Neuronal stem cell (in vitro differentiated cells): ENCODE measurements at regions not wholly inside any gene's neighbourhood (a gene's known extent, or its start where the extent isn't known, plus 50 kb on each side); places are given as distances from the start of the nearest gene placed in this dataset.

Experiments
- DNase-seq: peaks from one replicate; pipeline ENCODE4 v3.0.0-alpha.2; 2013; ENCODE audit warnings: low spot score
- H2AFZ ChIP-seq: one replicate; pipeline ENCODE4 v1.6.1; 2013; ENCODE audit warnings: mild to moderate bottlenecking, low read length, inconsistent platforms
- H2AK5ac ChIP-seq: 2 replicates; pipeline ENCODE4 v1.6.1; 2013; ENCODE audit warnings: low read depth, mild to moderate bottlenecking, inconsistent platforms, low read length, moderate library complexity, mixed read lengths
- H2BK120ac ChIP-seq: 2 replicates; pipeline ENCODE4 v1.6.1; 2013; ENCODE audit warnings: low read depth, mild to moderate bottlenecking, inconsistent platforms, low read length, moderate library complexity, mixed read lengths
- H2BK12ac ChIP-seq: one replicate; pipeline ENCODE4 v1.6.1; 2013; ENCODE audit warnings: low read length, inconsistent platforms
- H2BK15ac ChIP-seq: 2 replicates; pipeline ENCODE4 v1.6.1; 2013; ENCODE audit warnings: mild to moderate bottlenecking, low read length, inconsistent platforms, mixed read lengths
- H2BK5ac ChIP-seq: one replicate; pipeline ENCODE4 v1.6.1; 2013; ENCODE audit warnings: inconsistent platforms, mild to moderate bottlenecking, low read length, moderate library complexity
- H3K14ac ChIP-seq: one replicate; pipeline ENCODE4 v1.6.1; 2013; ENCODE audit warnings: low read length, inconsistent platforms
- H3K18ac ChIP-seq: 2 replicates; pipeline ENCODE4 v1.6.1; 2013; ENCODE audit warnings: low read length, inconsistent platforms
- H3K23ac ChIP-seq: 2 replicates; pipeline ENCODE4 v1.6.1; 2013; ENCODE audit warnings: low read depth, mild to moderate bottlenecking, mixed read lengths, low read length, inconsistent platforms; ENCODE audit not compliant: poor library complexity
- H3K27ac ChIP-seq: replicated peaks from 3 replicates; pipeline ENCODE4 v1.5.1; 2013; ENCODE audit warnings: low read length, inconsistent platforms
- H3K27me3 ChIP-seq, 3 experiments: 2 replicates each; pipeline ENCODE4 v1.6.1; 2013; ENCODE audit warnings: low read length in 3 of 3, mild to moderate bottlenecking in 2 of 3, inconsistent platforms in 1 of 3, low read depth in 1 of 3, mixed read lengths in 1 of 3, moderate library complexity in 1 of 3; ENCODE audit not compliant: control insufficient read depth in 3 of 3, insufficient read depth in 3 of 3
- H3K36me3 ChIP-seq, 2 donors: replicated peaks in 1 of 2; 2 replicates each; pipeline ENCODE4 v1.6.1; 2013; ENCODE audit warnings: low read length in 2 of 2; ENCODE audit not compliant: control insufficient read depth in 2 of 2, insufficient read depth in 2 of 2
- H3K4ac ChIP-seq: 2 replicates; pipeline ENCODE4 v1.6.1; 2013; ENCODE audit warnings: inconsistent platforms, mild to moderate bottlenecking, low read length, moderate library complexity
- H3K4me1 ChIP-seq, 2 donors: 1 replicate in 1 of 2; 2 replicates in 1 of 2; pipeline ENCODE4 v1.6.1; 2013; ENCODE audit warnings: low read length in 2 of 2, low read depth in 1 of 2; ENCODE audit not compliant: control insufficient read depth in 2 of 2, insufficient read depth in 1 of 2
- H3K4me2 ChIP-seq: one replicate; pipeline ENCODE4 v1.6.1; 2013; ENCODE audit warnings: mild to moderate bottlenecking, low read length, inconsistent platforms; ENCODE audit not compliant: insufficient read depth, poor library complexity, severe bottlenecking
- H3K4me3 ChIP-seq, 2 donors: 2 replicates each; pipeline ENCODE4 v1.5.1; 2013; ENCODE audit warnings: low read length in 2 of 2, mild to moderate bottlenecking in 2 of 2, inconsistent platforms in 1 of 2, moderate library complexity in 1 of 2
- H3K79me1 ChIP-seq: one replicate; pipeline ENCODE4 v1.6.1; 2013; ENCODE audit warnings: low read depth, mild to moderate bottlenecking, inconsistent platforms, low read length, moderate library complexity
- H3K9ac ChIP-seq: one replicate; pipeline ENCODE4 v1.6.1; 2013; ENCODE audit warnings: mild to moderate bottlenecking, low read depth, low read length, inconsistent platforms; ENCODE audit not compliant: poor library complexity
- H3K9me3 ChIP-seq, 2 donors: replicated peaks in 1 of 2; 2 replicates each; pipeline versions ENCODE3 to v1.6.1; 2013; ENCODE audit warnings: low read length in 2 of 2, mild to moderate bottlenecking in 2 of 2, inconsistent platforms in 1 of 2, low read depth in 1 of 2, mixed read lengths in 1 of 2, moderate library complexity in 1 of 2; ENCODE audit not compliant: control insufficient read depth in 2 of 2, insufficient read depth in 1 of 2
- H4K8ac ChIP-seq: one replicate; pipeline ENCODE4 v1.6.1; 2013; ENCODE audit warnings: low read depth, mild to moderate bottlenecking, inconsistent platforms, low read length, moderate library complexity
- H4K91ac ChIP-seq: one replicate; pipeline ENCODE4 v1.6.1; 2013; ENCODE audit warnings: low read length, low read depth, mild to moderate bottlenecking, inconsistent platforms; ENCODE audit not compliant: poor library complexity
- WGBS, 2 donors: extraction: QIAGEN DNeasy Blood & Tissue Kit; methylation state at CpG; one replicate each; pipeline ENCODE4 v1.1.7; 2013; ENCODE audit warnings: missing lambda C conversion rate in 2 of 2, mixed read lengths in 1 of 2; ENCODE audit not compliant: insufficient read length in 2 of 2, insufficient replicate concordance in 1 of 2; ENCODE audit errors: extremely low coverage in 2 of 2; 5-methylcytosine and 5-hydroxymethylcytosine counted together

GRCh38 chr6:133806382-133807140 is 82.4 kb upstream of the TCF21 start:
- Histone ChIP-seq H3K9me3 (no peaks in the 10 kb centered on the region), H3K4me3 (no peak overlapping the region), H2BK120ac (no peak overlapping the region), H4K8ac (no peak overlapping the region), H2AK5ac (no peak overlapping the region), H3K4me2 (no peak overlapping the region), H4K91ac (no peak overlapping the region), H3K18ac (no peak overlapping the region), H3K36me3 (no peaks in the 10 kb centered on the region), H3K4ac (no peak overlapping the region), H2AFZ (no peak overlapping the region), H3K27me3 (no peaks in the 10 kb centered on the region), H3K79me1 (no peaks in the 10 kb centered on the region), H3K14ac (no peak overlapping the region), H3K4me1 (no peaks in the 10 kb centered on the region), H3K23ac (no peak overlapping the region), H2BK5ac (no peak overlapping the region), H3K9ac (no peak overlapping the region), H3K27ac (no peak overlapping the region), H2BK15ac (no peak overlapping the region), H2BK12ac (no peak overlapping the region)
- DNase-seq, result no peak
- WGBS, 2 donors, result no CpG with 5 or more reads among the region's 1 CpG

- H3K14ac ChIP-seq, result no peak overlapping the region
- no peak overlapping the region for H3K4ac ChIP-seq
- no peak overlapping the region for H3K4me3 ChIP-seq
- no peak overlapping the region for H3K27ac ChIP-seq
- no peak overlapping the region for H2AK5ac ChIP-seq
- H3K27me3 ChIP-seq, result no peaks in the 10 kb centered on the region
- no peak overlapping the region for H2AFZ ChIP-seq
- H3K36me3 ChIP-seq, result no peaks in the 10 kb centered on the region
- no peak overlapping the region for H3K23ac ChIP-seq
- WGBS, 2 donors, result no CpG with 5 or more reads among the region's 1 CpG
- no peak overlapping the region for H2BK15ac ChIP-seq
- no peak overlapping the region for H2BK12ac ChIP-seq
- DNase-seq, result no peak
- H3K18ac ChIP-seq, result no peak overlapping the region
- H3K4me2 ChIP-seq, result no peak overlapping the region
- H4K8ac ChIP-seq, result no peak overlapping the region
- H2BK5ac ChIP-seq, result no peak overlapping the region
- H3K9ac ChIP-seq, result no peak overlapping the region
- H3K79me1 ChIP-seq, result no peaks in the 10 kb centered on the region
- H3K4me1 ChIP-seq, result no peaks in the 10 kb centered on the region
- H2BK120ac ChIP-seq, result no peak overlapping the region
- H3K9me3 ChIP-seq, result no peaks in the 10 kb centered on the region
- H4K91ac ChIP-seq, result no peak overlapping the region
Observed at GRCh38 chr6:133807501-133807900, 81.4 kb upstream of the TCF21 start.

- Histone ChIP-seq H3K27me3 (no peaks in the 10 kb centered on the region), H2BK5ac (no peak overlapping the region), H2BK12ac (no peak overlapping the region), H3K14ac (no peak overlapping the region), H2BK120ac (no peak overlapping the region), H2BK15ac (no peak overlapping the region), H4K8ac (no peak overlapping the region), H3K9me3 (no peaks in the 10 kb centered on the region), H2AFZ (no peak overlapping the region), H3K9ac (no peak overlapping the region), H3K18ac (no peak overlapping the region), H4K91ac (no peak overlapping the region), H3K4ac (no peak overlapping the region), H3K4me1 (no peaks in the 10 kb centered on the region), H3K36me3 (no peaks in the 10 kb centered on the region), H3K23ac (no peak overlapping the region), H3K27ac (no peak overlapping the region), H3K4me3 (no peak overlapping the region), H3K4me2 (no peak overlapping the region), H3K79me1 (no peaks in the 10 kb centered on the region), H2AK5ac (no peak overlapping the region)
- no CpG with 5 or more reads among the region's 1 CpG for WGBS, 2 donors
- no peak for DNase-seq
Observed at GRCh38 chr6:133809406-133809805, 79.5 kb upstream of the TCF21 start.

- Histone ChIP-seq H3K36me3 (no peaks in the 10 kb centered on the region), H3K27me3 (no peaks in the 10 kb centered on the region), H3K23ac (no peak overlapping the region), H3K18ac (no peak overlapping the region), H3K27ac (no peak overlapping the region), H3K79me1 (no peaks in the 10 kb centered on the region), H3K9me3 (no peaks in the 10 kb centered on the region), H4K91ac (no peak overlapping the region), H2BK15ac (no peak overlapping the region), H2BK120ac (no peak overlapping the region), H3K14ac (no peak overlapping the region), H2AK5ac (no peak overlapping the region), H2AFZ (no peak overlapping the region), H3K4me1 (no peaks in the 10 kb centered on the region), H3K9ac (no peak overlapping the region), H3K4ac (no peak overlapping the region), H3K4me3 (no peak overlapping the region), H2BK12ac (no peak overlapping the region), H3K4me2 (no peak overlapping the region), H2BK5ac (no peak overlapping the region), H4K8ac (no peak overlapping the region)
- no peak for DNase-seq
- no CpG with 5 or more reads among the region's 3 CpGs for WGBS, 2 donors
Observed at GRCh38 chr6:133811557-133811956, 77.4 kb upstream of the TCF21 start.
